Upper lobe of left lung (tissue), 4 donors: ENCODE measurements at regions not wholly inside any gene's neighbourhood (a gene's known extent, or its start where the extent isn't known, plus 50 kb on each side); places are given as distances from the start of the nearest gene placed in this dataset.
A peak's percentile ranks its signal among the peaks of the same experiment; 100 is the strongest.

Source experiments
- CTCF ChIP-seq, 6 experiments: fragments of 450-650 bp in 4 of 6; fragments of 200-600 bp in 2 of 6; sonication (generic) in 2 of 6; IDR thresholded peaks; one replicate each; pipeline ENCODE4 v1.5.1; 2016 to 2019; ENCODE audit warnings: antibody characterized with exemption in 6 of 6
- EP300 ChIP-seq, 4 donors: sonication (generic); formaldehyde crosslinking; IDR thresholded peaks; one replicate each; pipeline ENCODE4 v1.5.1; 2017; ENCODE audit warnings: antibody characterized with exemption in 4 of 4, control low read depth in 2 of 4
- POLR2A ChIP-seq, 4 donors: fragments of 450-650 bp; IDR thresholded peaks; one replicate each; pipeline ENCODE4 v1.5.1; 2016 to 2017; ENCODE audit warnings: antibody characterized with exemption in 4 of 4, mild to moderate bottlenecking in 2 of 4
- POLR2AphosphoS5 ChIP-seq, 2 donors: sonication (generic); formaldehyde crosslinking; IDR thresholded peaks; one replicate each; pipeline ENCODE4 v1.5.1; 2017; ENCODE audit warnings: antibody characterized with exemption in 2 of 2

- TF ChIP-seq CTCF (IDR thresholded peaks at IDR 0.05), result no peak
- TF ChIP-seq POLR2A (IDR thresholded peaks at IDR 0.05), result no peak
- no peak for TF ChIP-seq POLR2AphosphoS5 (IDR thresholded peaks at IDR 0.05)
- peak in 1 of 4 donors; percentile 54 for TF ChIP-seq EP300 (IDR thresholded peaks at IDR 0.05)
Observed at GRCh38 chr1:101479945-101480344, 243.1 kb downstream of the S1PR1 start.
